ENCODE measurements at regions not wholly inside any gene's neighbourhood (a gene's known extent, or its start where the extent isn't known, plus 50 kb on each side); places are given as distances from the start of the nearest gene placed in this dataset.

DNA sequence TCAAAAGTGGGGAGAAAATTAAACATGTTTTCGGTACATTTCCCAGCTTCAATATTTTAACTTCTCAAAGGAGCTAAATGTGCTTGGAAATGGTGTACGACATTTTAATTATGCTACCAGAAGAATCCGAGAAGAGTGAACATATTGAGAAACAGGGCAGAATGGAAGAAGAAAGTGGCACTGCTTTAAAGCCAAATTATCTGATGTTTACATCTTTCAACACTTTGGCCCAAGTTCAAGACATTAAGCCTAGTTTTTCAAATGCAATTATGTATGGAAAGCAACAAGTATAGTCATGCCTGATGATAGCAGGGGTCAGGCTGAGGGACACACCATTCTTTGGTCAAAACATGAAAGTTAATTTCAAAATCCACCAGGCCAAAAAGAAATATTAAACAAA lies 577.9 kb upstream of the ZFP42 start:
- Histone ChIP-seq H3K4me1 (peaks cover 3 to 10% of the 10 kb centered on the region in 2 donors), H3K27me3 (no peaks in the 10 kb centered on the region), H3K9me3 (no peaks in the 10 kb centered on the region), H3K36me3 (no peaks in the 10 kb centered on the region), H3K27ac (no peak overlapping the region), H3K4me3 (no peak overlapping the region)
- TF ChIP-seq CTCF (IDR thresholded peaks at IDR 0.05) = no peak
- DNase-seq (ENCODE audit: low spot score in 2 of 2) = no peak
- intact Hi-C loops (cut with DNase I) = no loop called here

- H3K9me3 ChIP-seq = no peaks in the 10 kb centered on the region
- TF ChIP-seq CTCF (IDR thresholded peaks at IDR 0.05) = no peak
- H3K36me3 ChIP-seq = no peaks in the 10 kb centered on the region
- intact Hi-C loops (cut with DNase I) = no loop called here
- no peaks in the 10 kb centered on the region for H3K4me1 ChIP-seq
- H3K27ac ChIP-seq = no peak overlapping the region
- no peaks in the 10 kb centered on the region for H3K27me3 ChIP-seq
- no peak overlapping the region for H3K4me3 ChIP-seq
- DNase-seq (ENCODE audit: low spot score in 2 of 2) = no peak
Observed at GRCh38 chr4:187422655-187423054, 572.9 kb upstream of the ZFP42 start.

GRCh38 chr4:187424636-187425035 lies 570.9 kb upstream of the ZFP42 start:
- no peaks in the 10 kb centered on the region for H3K36me3 ChIP-seq
- no peak overlapping the region for H3K4me3 ChIP-seq
- H3K27ac ChIP-seq = no peak overlapping the region
- H3K9me3 ChIP-seq = no peaks in the 10 kb centered on the region
- TF ChIP-seq CTCF (IDR thresholded peaks at IDR 0.05) = no peak
- intact Hi-C loops (cut with DNase I) = no loop called here
- DNase-seq (ENCODE audit: low spot score in 2 of 2) = no peak
- no peaks in the 10 kb centered on the region for H3K4me1 ChIP-seq
- H3K27me3 ChIP-seq = no peaks in the 10 kb centered on the region

DNA sequence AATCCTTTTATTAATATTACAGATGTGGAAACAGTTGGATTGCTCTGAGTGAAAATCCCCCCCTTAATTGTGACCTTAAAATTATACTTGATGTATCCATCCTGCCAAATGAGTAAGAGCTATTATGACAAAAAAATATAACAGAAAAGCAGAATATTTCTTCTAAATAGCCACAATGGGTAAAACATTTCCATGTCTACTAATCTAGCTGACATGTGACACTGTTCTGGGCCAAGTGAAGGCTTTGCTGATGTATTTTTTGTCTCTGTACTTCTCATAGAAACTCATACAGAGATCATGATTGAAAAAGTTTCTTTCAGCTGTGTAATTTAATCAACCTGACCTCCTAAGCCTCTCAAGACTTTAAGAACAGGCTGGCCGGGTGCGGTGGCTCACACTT lies 569.1 kb upstream of the ZFP42 start:
- no peaks in the 10 kb centered on the region for H3K36me3 ChIP-seq
- DNase-seq (ENCODE audit: low spot score in 2 of 2) = no peak
- no peak overlapping the region for H3K4me3 ChIP-seq
- H3K27ac ChIP-seq = no peak overlapping the region
- H3K4me1 ChIP-seq = no peaks in the 10 kb centered on the region
- no peak for TF ChIP-seq CTCF (IDR thresholded peaks at IDR 0.05)
- intact Hi-C loops (cut with DNase I) = no loop called here
- no peaks in the 10 kb centered on the region for H3K27me3 ChIP-seq
- no peaks in the 10 kb centered on the region for H3K9me3 ChIP-seq

DNA sequence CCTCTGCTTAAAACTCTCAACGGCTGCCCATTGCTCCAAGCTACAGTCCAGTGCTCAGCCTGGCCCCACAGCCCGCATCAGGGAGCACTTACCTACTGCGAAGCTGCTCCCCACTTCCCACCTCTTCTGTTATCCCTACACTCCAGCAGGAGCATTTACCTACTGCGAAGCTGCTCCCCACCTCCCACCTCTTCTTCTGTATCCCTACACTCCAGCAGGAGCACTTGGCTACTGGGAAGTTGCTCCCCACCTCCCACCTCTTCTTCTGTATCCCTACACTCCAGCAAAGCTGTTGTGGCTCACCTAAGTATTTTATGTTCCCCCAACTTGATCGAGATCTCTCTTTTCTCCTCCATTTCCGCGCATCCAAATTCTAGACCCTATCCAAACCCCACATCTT lies 563.3 kb upstream of the ZFP42 start:
- Histone ChIP-seq H3K27me3 (no peaks in the 10 kb centered on the region), H3K27ac (no peak overlapping the region), H3K36me3 (no peaks in the 10 kb centered on the region), H3K4me3 (no peak overlapping the region), H3K4me1 (no peaks in the 10 kb centered on the region), H3K9me3 (no peaks in the 10 kb centered on the region)
- no peak for DNase-seq (ENCODE audit: low spot score in 2 of 2)
- intact Hi-C loops (cut with DNase I) = no loop called here
- no peak for TF ChIP-seq CTCF (IDR thresholded peaks at IDR 0.05)

GRCh38 chr4:187433141-187433540 lies 562.4 kb upstream of the ZFP42 start:
- no peak overlapping the region for H3K27ac ChIP-seq
- no peak for TF ChIP-seq CTCF (IDR thresholded peaks at IDR 0.05)
- no peak for DNase-seq (ENCODE audit: low spot score in 2 of 2)
- no peaks in the 10 kb centered on the region for H3K36me3 ChIP-seq
- H3K4me1 ChIP-seq = no peaks in the 10 kb centered on the region
- peaks cover 0 to 5% of the 10 kb centered on the region in 2 donors for H3K9me3 ChIP-seq
- intact Hi-C loops (cut with DNase I) = no loop called here
- no peak overlapping the region for H3K4me3 ChIP-seq
- no peaks in the 10 kb centered on the region for H3K27me3 ChIP-seq

Measured in ascending aorta (tissue), 2 donors.